GM19328 (cell line): ENCODE measurements at regions not wholly inside any gene's neighbourhood (a gene's known extent, or its start where the extent isn't known, plus 50 kb on each side); places are given as distances from the start of the nearest gene placed in this dataset.
"Not testable (repeated sequence)": the region's sequence is repeated elsewhere in the genome, so short reads cannot be mapped to it uniquely, and the experiment has no call there.

Source experiments
- ATAC-seq: cut with Tn5 transposase; IDR thresholded peaks from one replicate; pipeline ENCODE4 v1.9.1; 2021; ENCODE audit warnings: mild to moderate bottlenecking, moderate library complexity; ENCODE audit not compliant: unreplicated experiment

- no peak for ATAC-seq
These were observed 306.6 kb downstream of the DTHD1 start for GRCh38 chr4:36587909-36588472.

GRCh38 chr4:36590343-36590742, 308.9 kb downstream of the DTHD1 start:
- ATAC-seq, result no peak

- ATAC-seq, result no peak
These were observed 320.6 kb downstream of the DTHD1 start for GRCh38 chr4:36601864-36602495.

- ATAC-seq, result no peak
These were observed 328.2 kb downstream of the DTHD1 start for GRCh38 chr4:36609661-36610060.

- ATAC-seq, result no peak
These were observed 329.2 kb downstream of the DTHD1 start for GRCh38 chr4:36610628-36611027.

GRCh38 chr4:36613142-36613541, 331.7 kb downstream of the DTHD1 start:
- ATAC-seq, result not testable (repeated sequence)

GRCh38 chr4:36614011-36614410, 332.6 kb downstream of the DTHD1 start:
- ATAC-seq, result no peak

- no peak for ATAC-seq
These were observed 336.7 kb downstream of the DTHD1 start for GRCh38 chr4:36618102-36618501.

- ATAC-seq, result no peak
These were observed 342.6 kb downstream of the DTHD1 start for GRCh38 chr4:36624030-36624429.

GRCh38 chr4:36638273-36638811, 356.9 kb downstream of the DTHD1 start:
- no peak for ATAC-seq

- no peak for ATAC-seq
These were observed 359.5 kb downstream of the DTHD1 start for GRCh38 chr4:36640876-36641275.

- peak; percentile 96 for ATAC-seq
These were observed 369.8 kb downstream of the DTHD1 start for GRCh38 chr4:36651253-36651652.

GRCh38 chr4:36652857-36653256, 371.4 kb downstream of the DTHD1 start:
- no peak for ATAC-seq

GRCh38 chr4:36665985-36666527, 384.6 kb downstream of the DTHD1 start:
- ATAC-seq, result no peak

- ATAC-seq, result no peak
These were observed 394.0 kb downstream of the DTHD1 start for GRCh38 chr4:36675436-36675835.

GRCh38 chr4:36676139-36677050, 395.0 kb downstream of the DTHD1 start:
- no peak for ATAC-seq

GRCh38 chr4:36677112-36677511, 395.7 kb downstream of the DTHD1 start:
- no peak for ATAC-seq

- no peak for ATAC-seq
These were observed 396.5 kb downstream of the DTHD1 start for GRCh38 chr4:36677874-36678273.

- no peak for ATAC-seq
These were observed 406.3 kb downstream of the DTHD1 start for GRCh38 chr4:36687681-36688080.

- ATAC-seq, result no peak
These were observed 411.2 kb downstream of the DTHD1 start for GRCh38 chr4:36692586-36692985.

GRCh38 chr4:36702245-36702644, 420.8 kb downstream of the DTHD1 start:
- no peak for ATAC-seq
